Ectodermal cell (in vitro differentiated cells): ENCODE measurements at regions not wholly inside any gene's neighbourhood (a gene's known extent, or its start where the extent isn't known, plus 50 kb on each side); places are given as distances from the start of the nearest gene placed in this dataset.

Experiments
- H3K27ac ChIP-seq: 2 replicates; pipeline ENCODE4 v1.7.0; 2013; ENCODE audit warnings: mild to moderate bottlenecking, low read depth, low read length; ENCODE audit not compliant: insufficient read depth, poor library complexity, severe bottlenecking
- H3K27me3 ChIP-seq: 2 replicates; pipeline ENCODE4 v1.7.0; 2013; ENCODE audit warnings: mild to moderate bottlenecking, low read length; ENCODE audit not compliant: insufficient read depth, control insufficient read depth, poor library complexity, severe bottlenecking
- H3K36me3 ChIP-seq: one replicate; pipeline ENCODE4 v1.7.0; 2013; ENCODE audit warnings: low read length; ENCODE audit not compliant: control insufficient read depth, insufficient read depth
- H3K4me1 ChIP-seq: one replicate; pipeline ENCODE4 v1.7.0; 2013; ENCODE audit warnings: low read length; ENCODE audit not compliant: control insufficient read depth, insufficient read depth
- H3K4me3 ChIP-seq: 2 replicates; pipeline ENCODE4 v1.7.0; 2013; ENCODE audit warnings: low read depth, low read length, control low read depth; ENCODE audit not compliant: insufficient read depth
- H3K9me3 ChIP-seq: 2 replicates; pipeline ENCODE4 v1.7.0; 2013; ENCODE audit warnings: mild to moderate bottlenecking, low read length, moderate library complexity; ENCODE audit not compliant: control insufficient read depth
- WGBS, 2 experiments: methylation state at CpG; one replicate each; pipeline ENCODE4 v1.1.7; 2013; ENCODE audit warnings: missing lambda C conversion rate in 2 of 2; 5-methylcytosine and 5-hydroxymethylcytosine counted together

- 86 to 92% methylated on average over 4 of the region's 4 CpGs for WGBS, 2 experiments
- H3K27ac ChIP-seq = no peak overlapping the region
Observed at GRCh38 chr11:116485425-116485824, 287.4 kb downstream of the BUD13 start.

GRCh38 chr11:116482716-116483115 is 290.1 kb downstream of the BUD13 start:
- Histone ChIP-seq H3K27me3 (no peaks in the 10 kb centered on the region), H3K4me1 (no peaks in the 10 kb centered on the region), H3K9me3 (no peaks in the 10 kb centered on the region), H3K4me3 (no peak overlapping the region), H3K36me3 (no peaks in the 10 kb centered on the region), H3K27ac (no peak overlapping the region)
- 93 to 95% methylated on average over 4 of the region's 4 CpGs for WGBS, 2 experiments

More at GRCh38 chr11:116485425-116485824, 287.4 kb downstream of the BUD13 start:
- H3K36me3 ChIP-seq = no peaks in the 10 kb centered on the region
- H3K9me3 ChIP-seq = no peaks in the 10 kb centered on the region
- H3K4me3 ChIP-seq = no peak overlapping the region
- no peaks in the 10 kb centered on the region for H3K4me1 ChIP-seq
- peaks cover 3% of the 10 kb centered on the region for H3K27me3 ChIP-seq

GRCh38 chr11:116481126-116481675 is 291.6 kb downstream of the BUD13 start:
- Histone ChIP-seq H3K27me3 (no peaks in the 10 kb centered on the region), H3K27ac (no peak overlapping the region), H3K36me3 (no peaks in the 10 kb centered on the region), H3K4me1 (no peaks in the 10 kb centered on the region), H3K4me3 (no peak overlapping the region), H3K9me3 (no peaks in the 10 kb centered on the region)
- 71 to 78% methylated on average over 3 of the region's 3 CpGs for WGBS, 2 experiments

- Histone ChIP-seq H3K27ac (no peak overlapping the region), H3K9me3 (no peaks in the 10 kb centered on the region), H3K27me3 (no peaks in the 10 kb centered on the region), H3K4me1 (peaks cover 2% of the 10 kb centered on the region), H3K4me3 (no peak overlapping the region), H3K36me3 (no peaks in the 10 kb centered on the region)
- 94% methylated on average over 6 to 7 of the region's 7 CpGs for WGBS, 2 experiments
Observed at GRCh38 chr11:116478669-116479668, 293.8 kb downstream of the BUD13 start.

- no peak overlapping the region for H3K4me3 ChIP-seq
- WGBS, 2 experiments = 89 to 91% methylated on average over 8 of the region's 8 CpGs
- no peak overlapping the region for H3K27ac ChIP-seq
- no peaks in the 10 kb centered on the region for H3K9me3 ChIP-seq
- peaks cover 5% of the 10 kb centered on the region for H3K4me1 ChIP-seq
- no peaks in the 10 kb centered on the region for H3K27me3 ChIP-seq
- H3K36me3 ChIP-seq = no peaks in the 10 kb centered on the region
Observed at GRCh38 chr11:116478205-116478604, 294.6 kb downstream of the BUD13 start.

- H3K27me3 ChIP-seq = no peaks in the 10 kb centered on the region
- peaks cover 5% of the 10 kb centered on the region for H3K4me1 ChIP-seq
- 42 to 45% methylated on average over 3 of the region's 3 CpGs for WGBS, 2 experiments
- no peak overlapping the region for H3K4me3 ChIP-seq
- H3K27ac ChIP-seq = no peak overlapping the region
- H3K36me3 ChIP-seq = no peaks in the 10 kb centered on the region
- H3K9me3 ChIP-seq = no peaks in the 10 kb centered on the region
Observed at GRCh38 chr11:116473790-116474346, 298.9 kb downstream of the BUD13 start.

GRCh38 chr11:116473206-116473769 is 299.5 kb downstream of the BUD13 start:
- H3K4me3 ChIP-seq = no peak overlapping the region
- no peaks in the 10 kb centered on the region for H3K27me3 ChIP-seq
- 77 to 81% methylated on average over 1 of the region's 1 CpG for WGBS, 2 experiments
- no peak overlapping the region for H3K27ac ChIP-seq
- no peaks in the 10 kb centered on the region for H3K36me3 ChIP-seq
- peaks cover 5% of the 10 kb centered on the region for H3K4me1 ChIP-seq
- H3K9me3 ChIP-seq = no peaks in the 10 kb centered on the region

- Histone ChIP-seq H3K9me3 (no peaks in the 10 kb centered on the region), H3K27ac (peak overlapping the region; percentile 5), H3K36me3 (no peaks in the 10 kb centered on the region), H3K27me3 (no peaks in the 10 kb centered on the region), H3K4me1 (peaks cover 5% of the 10 kb centered on the region), H3K4me3 (no peak overlapping the region)
- 71 to 85% methylated on average over 1 of the region's 1 CpG for WGBS, 2 experiments
Observed at GRCh38 chr11:116472651-116473050, 300.1 kb downstream of the BUD13 start.

- peaks cover 5% of the 10 kb centered on the region for H3K4me1 ChIP-seq
- 76 to 100% methylated on average over 1 to 3 of the region's 3 CpGs for WGBS, 2 experiments
- no peak overlapping the region for H3K27ac ChIP-seq
Observed at GRCh38 chr11:116471608-116472256, 301.1 kb downstream of the BUD13 start.

More at GRCh38 chr11:116471608-116472256, 301.1 kb downstream of the BUD13 start:
- Histone ChIP-seq H3K27me3 (no peaks in the 10 kb centered on the region), H3K36me3 (no peaks in the 10 kb centered on the region), H3K4me3 (no peak overlapping the region), H3K9me3 (no peaks in the 10 kb centered on the region)
